A172 (cell line): ENCODE measurements at regions not wholly inside any gene's neighbourhood (a gene's known extent, or its start where the extent isn't known, plus 50 kb on each side); places are given as distances from the start of the nearest gene placed in this dataset.
"Not testable (repeated sequence)": the region's sequence is repeated elsewhere in the genome, so short reads cannot be mapped to it uniquely, and the experiment has no call there.

Experiments used
- DNase-seq: peaks from one replicate; pipeline ENCODE4 v3.0.0-alpha.2; 2015; ENCODE audit warnings: low spot score

GRCh38 chr17:77288115-77288619, 147.4 kb downstream of the SEC14L1 start:
- no peak for DNase-seq

DNA sequence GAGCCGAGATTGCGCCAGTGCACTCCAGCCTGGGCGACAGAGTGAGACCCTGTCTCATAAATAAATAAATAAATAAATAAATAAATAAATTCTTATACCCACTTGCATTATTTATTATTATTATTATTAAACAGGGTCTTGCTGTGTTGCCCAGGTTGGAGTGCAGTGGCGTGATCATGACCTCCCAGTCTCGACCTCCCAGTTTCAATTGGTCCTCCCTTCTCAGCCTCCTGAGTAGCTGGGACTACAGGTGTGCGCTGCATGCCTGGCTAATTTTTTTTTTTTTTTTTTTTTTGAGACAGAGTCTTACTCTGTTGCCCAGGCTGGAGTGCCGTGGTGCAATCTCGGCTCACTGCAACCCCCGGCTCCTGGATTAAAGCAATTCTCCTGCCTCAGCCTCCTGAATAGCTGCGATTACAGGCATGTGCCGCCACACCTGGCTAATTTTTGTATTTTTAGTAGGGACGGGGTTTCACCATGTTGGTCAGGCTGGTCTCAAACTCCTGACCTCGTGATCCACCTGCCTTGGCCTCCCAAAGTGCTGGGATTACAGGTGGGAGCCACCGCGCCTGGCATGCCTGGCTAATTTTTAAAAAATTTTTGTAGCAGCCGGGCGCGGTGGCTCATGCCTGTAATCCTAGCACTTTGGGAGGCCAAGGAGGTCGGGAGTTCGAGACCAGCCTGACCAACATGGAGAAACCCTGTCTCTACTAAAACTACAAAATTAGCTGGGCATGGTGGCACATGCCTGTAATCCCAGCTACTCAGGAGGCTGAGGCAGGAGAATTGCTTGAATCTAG, 150.2 kb downstream of the SEC14L1 start:
- not testable (repeated sequence) for DNase-seq

DNA sequence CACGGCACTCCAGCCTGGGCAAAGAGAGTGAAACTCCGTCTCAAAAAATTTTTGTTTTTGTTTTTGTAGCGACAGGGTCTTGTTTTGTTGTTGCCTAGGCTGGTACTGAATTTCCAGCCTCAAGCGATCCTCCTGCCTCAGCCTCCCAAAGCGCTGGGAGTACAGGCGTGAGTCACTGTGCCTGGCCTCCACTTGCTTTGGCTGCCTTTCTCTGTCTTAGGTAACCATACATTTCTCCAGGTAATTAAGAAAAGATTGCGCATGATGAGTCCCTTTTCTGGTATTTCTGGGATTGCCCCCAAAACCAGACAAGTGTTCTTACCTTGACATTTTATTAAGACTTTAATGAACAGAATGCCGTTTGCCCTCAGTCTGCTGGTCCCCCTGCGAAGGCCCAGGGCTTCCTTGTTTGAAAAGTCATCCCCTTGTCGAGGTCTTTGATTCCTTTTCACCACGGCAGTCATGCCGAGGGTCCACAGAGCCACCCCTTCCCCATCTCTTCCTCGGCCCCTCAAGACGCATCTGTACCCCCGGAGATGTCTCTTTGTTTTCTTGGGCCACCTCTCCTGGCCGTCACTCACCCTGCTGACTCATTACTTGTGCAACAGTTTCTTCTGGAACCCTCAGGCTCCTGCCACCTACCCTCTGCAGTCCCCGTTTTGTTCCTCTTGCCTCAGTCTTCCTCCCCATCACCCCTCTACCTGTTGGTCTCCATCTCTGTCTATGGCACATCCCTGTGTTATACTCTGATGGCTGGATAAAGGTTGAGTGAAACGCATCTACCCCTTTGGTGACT, 151.0 kb downstream of the SEC14L1 start:
- DNase-seq, result no peak

- no peak for DNase-seq
Measured at GRCh38 chr17:77294761-77295160, 154.0 kb downstream of the SEC14L1 start.

- DNase-seq, result no peak
Measured at GRCh38 chr17:77295241-77295853, 154.6 kb downstream of the SEC14L1 start.

DNA sequence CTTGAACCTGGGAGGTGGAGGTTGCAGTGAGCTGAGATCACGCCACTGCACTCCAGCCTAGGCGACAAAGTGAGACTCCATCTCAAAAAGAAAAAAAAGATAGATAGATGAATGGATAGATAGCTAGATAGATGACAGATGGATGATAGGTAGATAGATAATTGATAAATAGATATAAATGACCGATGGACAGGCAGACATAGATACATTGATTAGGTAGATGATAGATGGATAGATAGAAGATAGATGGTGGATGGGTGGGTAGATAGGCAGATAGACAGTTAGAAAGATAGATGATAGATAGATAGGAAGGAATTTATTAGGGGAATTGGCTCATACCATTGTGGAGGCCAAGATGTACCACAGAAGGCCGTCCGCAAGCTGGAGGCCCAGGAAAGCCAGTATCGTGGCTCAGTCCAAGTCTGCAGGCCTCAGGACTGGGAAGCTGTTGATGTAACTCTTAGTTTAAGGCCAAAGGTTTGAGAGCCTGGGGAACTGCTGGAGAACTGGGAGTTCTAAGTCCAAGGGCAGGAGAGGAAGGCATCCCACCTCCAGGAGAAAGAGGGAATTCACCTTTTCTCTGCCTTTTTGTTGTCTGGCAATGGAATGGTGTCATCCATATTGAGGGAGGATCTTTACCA, 156.1 kb downstream of the SEC14L1 start:
- DNase-seq, result no peak

GRCh38 chr17:77297693-77298666, 157.2 kb downstream of the SEC14L1 start:
- DNase-seq, result peak; percentile 85

DNA sequence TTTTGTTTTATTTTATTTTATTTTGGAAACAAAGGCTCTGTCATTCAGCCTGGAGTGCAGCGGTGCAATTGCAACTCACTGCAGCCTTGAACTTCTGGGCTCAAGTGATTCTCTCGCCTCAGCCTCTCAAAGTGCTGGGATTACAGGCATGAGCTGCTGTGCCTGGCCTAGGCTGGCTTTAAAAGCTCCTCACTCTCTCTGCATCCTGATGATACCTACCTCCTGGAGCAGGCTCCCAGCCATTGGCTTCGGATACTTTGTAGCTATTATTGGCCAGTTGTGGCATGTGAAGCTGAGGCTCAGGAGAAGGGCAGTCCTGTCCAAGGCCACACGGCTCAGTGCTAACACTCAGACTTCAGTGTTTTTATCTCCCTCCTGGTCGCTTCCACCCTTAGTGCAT, 158.0 kb downstream of the SEC14L1 start:
- no peak for DNase-seq

- DNase-seq, result no peak
Measured at GRCh38 chr17:77299256-77300015, 158.7 kb downstream of the SEC14L1 start.

- DNase-seq, result no peak
Measured at GRCh38 chr17:77300016-77300686, 159.4 kb downstream of the SEC14L1 start.

DNA sequence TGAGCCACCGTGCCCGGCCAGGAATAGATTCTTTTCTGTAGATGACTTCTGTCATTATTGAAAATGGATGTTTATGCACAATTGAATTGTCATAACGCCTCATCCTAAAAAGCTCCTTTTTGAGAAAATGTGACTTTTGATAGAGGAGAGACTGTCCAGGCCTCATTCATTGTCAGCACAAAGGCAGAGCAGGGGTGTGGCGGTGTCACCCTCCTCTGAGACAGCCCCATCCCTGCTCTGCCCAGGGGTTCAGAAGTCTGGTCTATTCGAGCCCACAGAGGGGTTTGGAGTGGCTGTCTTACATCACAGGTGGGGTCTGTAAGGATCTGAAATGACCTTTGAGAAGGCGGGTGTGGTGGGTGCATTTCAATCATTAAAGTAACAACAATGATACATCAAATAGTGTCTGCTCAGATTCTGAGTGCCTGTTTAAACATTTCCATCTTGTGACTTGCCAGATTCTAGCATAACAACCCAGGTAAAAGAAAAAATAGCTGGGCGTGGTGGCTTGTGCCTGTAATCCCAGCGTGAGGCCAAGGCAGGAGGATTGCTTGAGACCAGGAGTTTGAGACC, 161.0 kb downstream of the SEC14L1 start:
- DNase-seq, result no peak

DNA sequence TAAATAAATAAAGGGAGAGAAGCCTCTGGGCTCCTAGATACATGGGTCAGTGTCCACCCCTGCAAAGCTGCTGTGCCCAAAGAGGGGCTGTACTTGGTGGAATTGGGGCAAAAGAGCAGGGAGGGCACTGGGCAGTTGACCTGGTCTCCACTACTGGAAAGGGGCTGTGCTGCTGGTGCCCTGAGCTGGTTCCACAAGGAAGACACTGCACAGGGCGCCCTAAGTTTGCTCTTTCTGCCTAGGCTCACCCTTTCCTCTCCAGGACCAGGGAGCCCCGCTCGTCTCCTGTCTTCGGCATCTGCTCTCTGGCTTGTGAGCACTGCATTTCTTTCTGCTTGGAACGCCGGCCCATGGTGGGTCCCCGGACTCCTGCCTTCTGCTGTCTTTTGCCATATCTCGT, 161.9 kb downstream of the SEC14L1 start:
- DNase-seq, result no peak

- DNase-seq, result peak; percentile 77
Measured at GRCh38 chr17:77303620-77304019, 162.9 kb downstream of the SEC14L1 start.

GRCh38 chr17:77304051-77304745, 163.4 kb downstream of the SEC14L1 start:
- DNase-seq, result peak; percentile 89

- peak; percentile 77 for DNase-seq
Measured at GRCh38 chr17:77304746-77305473, 164.1 kb downstream of the SEC14L1 start.

DNA sequence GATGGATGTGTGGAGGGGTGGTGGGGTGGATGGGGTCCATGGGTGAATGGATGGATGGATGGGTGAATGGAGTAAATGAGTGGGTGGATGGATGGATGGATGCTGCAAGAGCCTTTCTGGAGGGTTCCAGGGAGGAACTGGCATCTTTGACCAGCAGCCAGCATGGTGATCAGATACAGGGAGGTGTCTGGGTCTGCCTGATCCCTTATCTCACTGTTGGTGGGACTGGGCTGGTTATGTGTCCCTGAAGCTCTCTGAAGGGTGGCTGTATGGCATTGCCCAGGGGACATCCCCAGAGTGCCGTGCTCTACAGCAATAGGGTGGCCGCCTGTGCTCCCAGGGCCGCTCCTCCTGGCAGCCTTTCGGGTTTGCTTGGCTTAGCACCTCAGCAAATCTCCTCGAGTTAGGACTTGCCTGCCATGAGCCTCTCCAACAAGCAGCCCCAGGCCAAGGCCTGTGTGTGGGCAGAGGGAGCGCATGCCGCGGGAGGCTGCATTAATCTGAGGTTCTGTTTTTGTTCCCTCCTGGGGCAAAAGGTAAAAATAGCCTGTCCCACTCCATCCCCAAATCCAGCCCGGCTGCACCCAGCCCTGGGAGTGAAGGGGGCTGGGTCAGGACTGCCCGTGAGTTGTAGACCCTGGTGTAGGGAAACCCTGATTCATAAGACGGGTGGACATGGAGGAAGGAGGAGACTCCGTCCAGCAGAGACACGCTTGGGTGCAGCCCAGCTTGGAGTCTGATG, 165.4 kb downstream of the SEC14L1 start:
- no peak for DNase-seq
